C4-2B (cell line): ENCODE measurements at regions not wholly inside any gene's neighbourhood (a gene's known extent, or its start where the extent isn't known, plus 50 kb on each side); places are given as distances from the start of the nearest gene placed in this dataset.

Experiments
- H3K27ac ChIP-seq: fragments of 450-650 bp; 2 replicates; pipeline ENCODE4 v1.5.1; 2017
- ZFX ChIP-seq: fragments of 450-650 bp; IDR thresholded peaks from 2 replicates; pipeline ENCODE4 v1.6.1; 2017
- TF ChIP-seq, protein P1 (sequence below): fragments of 450-650 bp; conservative IDR thresholded peaks from 2 replicates; pipeline ENCODE4 v1.5.1; 2017; ENCODE audit warnings: mild to moderate bottlenecking

DNA sequence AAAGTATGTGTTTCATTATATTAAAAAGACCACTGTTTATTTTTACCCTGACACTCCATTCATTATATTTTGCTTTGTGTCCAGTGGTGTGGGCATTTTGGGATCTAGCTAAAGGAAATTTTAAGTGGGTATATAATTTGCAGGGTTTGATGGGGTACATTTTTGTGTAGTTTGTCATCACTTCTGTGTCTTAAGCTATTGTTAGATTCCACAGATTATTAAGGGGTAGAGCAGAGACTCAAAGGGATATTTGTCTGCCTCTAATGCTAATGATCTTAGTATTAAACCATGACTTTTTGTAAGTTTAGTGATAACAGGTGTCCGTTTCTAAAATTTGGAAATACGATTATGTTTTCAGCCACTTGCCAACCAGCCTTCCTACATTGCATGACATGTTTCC is 731.6 kb downstream of the BRINP1 start:
- TF ChIP-seq, protein P1, sequence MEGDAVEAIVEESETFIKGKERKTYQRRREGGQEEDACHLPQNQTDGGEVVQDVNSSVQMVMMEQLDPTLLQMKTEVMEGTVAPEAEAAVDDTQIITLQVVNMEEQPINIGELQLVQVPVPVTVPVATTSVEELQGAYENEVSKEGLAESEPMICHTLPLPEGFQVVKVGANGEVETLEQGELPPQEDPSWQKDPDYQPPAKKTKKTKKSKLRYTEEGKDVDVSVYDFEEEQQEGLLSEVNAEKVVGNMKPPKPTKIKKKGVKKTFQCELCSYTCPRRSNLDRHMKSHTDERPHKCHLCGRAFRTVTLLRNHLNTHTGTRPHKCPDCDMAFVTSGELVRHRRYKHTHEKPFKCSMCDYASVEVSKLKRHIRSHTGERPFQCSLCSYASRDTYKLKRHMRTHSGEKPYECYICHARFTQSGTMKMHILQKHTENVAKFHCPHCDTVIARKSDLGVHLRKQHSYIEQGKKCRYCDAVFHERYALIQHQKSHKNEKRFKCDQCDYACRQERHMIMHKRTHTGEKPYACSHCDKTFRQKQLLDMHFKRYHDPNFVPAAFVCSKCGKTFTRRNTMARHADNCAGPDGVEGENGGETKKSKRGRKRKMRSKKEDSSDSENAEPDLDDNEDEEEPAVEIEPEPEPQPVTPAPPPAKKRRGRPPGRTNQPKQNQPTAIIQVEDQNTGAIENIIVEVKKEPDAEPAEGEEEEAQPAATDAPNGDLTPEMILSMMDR = no peak
- no peak for TF ChIP-seq ZFX

DNA sequence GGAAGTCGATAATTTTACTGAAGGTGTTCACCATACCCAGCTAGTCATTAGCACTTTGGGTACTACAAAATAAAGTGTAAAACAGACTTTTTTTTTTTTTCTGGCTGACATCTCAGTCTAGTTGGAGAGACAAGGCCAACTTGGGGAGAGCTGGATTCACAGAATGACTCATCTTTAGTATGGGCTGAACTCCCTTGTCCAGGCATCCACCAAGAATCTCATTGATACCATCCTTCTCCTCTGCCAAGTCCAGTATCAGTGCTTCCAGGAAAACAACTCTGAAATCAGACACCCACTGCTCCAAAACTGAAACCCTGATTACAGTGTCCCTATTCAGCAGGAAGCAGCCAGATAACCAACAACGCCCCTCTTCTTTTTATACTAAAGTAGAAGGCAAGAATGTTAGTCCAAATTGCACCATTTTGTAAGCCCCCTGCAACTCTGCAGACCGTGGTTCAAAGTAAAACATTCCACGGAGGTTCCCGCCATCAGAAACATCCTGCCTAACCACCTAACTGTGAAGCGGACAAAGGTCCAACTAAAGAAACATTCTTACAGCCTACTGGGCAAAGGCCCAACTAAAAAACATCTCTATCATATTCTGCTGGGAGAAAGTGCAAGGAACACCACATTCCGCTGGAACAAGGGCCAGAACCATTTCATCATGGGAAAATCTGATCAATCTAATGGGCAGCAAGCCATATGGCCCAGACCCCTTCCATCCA is 728.2 kb downstream of the BRINP1 start:
- no peak overlapping the region for H3K27ac ChIP-seq
- TF ChIP-seq ZFX = no peak
- TF ChIP-seq, protein P1 = no peak

More for the DNA sequence above, 731.6 kb downstream of the BRINP1 start:
- H3K27ac ChIP-seq = no peak overlapping the region

DNA sequence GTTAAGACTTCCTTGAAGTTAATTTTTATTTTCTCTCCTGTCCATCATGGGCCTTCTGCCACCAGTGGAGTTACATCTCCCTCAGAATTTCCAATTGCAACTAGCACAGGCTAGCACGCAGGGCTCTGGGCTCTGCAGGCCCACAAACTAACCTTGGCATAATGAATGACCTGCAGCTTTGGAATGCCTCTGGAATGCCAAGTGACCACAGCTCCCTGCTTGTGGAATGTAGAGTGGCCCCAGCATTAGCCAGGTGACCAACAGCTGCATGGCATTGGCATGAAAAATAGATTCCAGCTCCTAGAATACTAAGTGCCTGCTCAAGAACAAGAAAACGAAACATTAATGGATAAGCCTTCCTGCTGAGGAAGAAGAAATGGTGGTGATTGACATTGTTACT is 726.1 kb downstream of the BRINP1 start:
- TF ChIP-seq, protein P1 = no peak
- TF ChIP-seq ZFX = no peak
- no peak overlapping the region for H3K27ac ChIP-seq

DNA sequence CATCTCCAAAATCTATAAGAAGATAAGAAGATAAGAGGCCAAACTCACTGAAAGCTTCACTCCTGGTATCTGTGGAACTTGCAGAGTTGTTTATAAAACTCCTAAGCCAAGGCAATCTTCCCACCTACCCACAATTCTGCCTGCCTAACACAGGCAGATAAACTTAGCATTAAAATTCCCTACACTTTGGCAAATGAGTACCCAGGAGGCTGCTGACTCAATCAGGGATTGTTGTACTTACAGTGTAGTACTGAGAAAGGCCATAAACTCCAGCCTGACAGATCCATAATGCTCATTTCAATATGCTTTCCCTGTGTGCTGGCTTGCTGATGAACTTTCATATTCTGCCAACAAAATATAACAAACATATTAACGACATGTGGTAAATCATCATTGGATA is 725.2 kb downstream of the BRINP1 start:
- TF ChIP-seq, protein P1 = no peak
- no peak for TF ChIP-seq ZFX

DNA sequence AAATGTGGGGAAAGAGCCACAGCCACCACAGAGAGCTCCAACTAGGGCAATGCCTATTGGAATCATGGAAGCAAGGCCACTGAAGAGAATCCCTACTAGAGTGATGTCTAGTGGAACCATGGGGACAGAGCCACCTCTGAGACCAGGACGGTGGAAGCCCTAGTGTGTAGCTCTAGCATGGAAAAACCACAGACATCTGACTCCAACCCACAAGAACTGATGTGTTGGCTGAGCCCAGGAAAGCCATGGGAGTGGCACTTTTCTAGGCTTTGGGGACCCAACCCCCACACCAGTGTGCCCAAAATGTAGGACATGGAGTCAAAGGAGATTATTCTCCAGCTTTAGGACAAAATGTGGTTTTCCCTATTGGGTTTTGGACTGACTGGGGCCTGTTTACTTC is 721.9 kb downstream of the BRINP1 start:
- no peak overlapping the region for H3K27ac ChIP-seq
- no peak for TF ChIP-seq ZFX
- TF ChIP-seq, protein P1 = no peak

More for the DNA sequence above, 725.2 kb downstream of the BRINP1 start:
- no peak overlapping the region for H3K27ac ChIP-seq

DNA sequence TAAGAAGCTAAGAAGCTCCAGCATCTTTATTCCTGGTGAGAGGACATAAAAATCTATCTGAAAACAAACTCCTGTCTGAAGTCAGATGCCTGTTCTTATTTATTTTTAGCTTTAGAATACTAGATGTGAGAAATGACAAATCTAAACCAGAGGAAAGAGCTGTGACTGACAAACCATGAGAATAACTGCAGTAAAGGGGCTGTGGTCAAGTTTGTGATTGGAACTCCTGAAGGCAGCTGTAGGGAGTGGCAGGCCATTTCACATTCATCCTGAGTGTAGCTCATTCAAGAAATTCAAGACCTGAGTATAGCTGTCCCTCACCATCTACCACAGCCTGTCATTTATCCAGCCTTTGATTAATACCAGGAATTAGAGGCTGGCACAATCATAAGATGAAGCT is 718.8 kb downstream of the BRINP1 start:
- TF ChIP-seq, protein P1 = no peak
- TF ChIP-seq ZFX = no peak
- no peak overlapping the region for H3K27ac ChIP-seq

DNA sequence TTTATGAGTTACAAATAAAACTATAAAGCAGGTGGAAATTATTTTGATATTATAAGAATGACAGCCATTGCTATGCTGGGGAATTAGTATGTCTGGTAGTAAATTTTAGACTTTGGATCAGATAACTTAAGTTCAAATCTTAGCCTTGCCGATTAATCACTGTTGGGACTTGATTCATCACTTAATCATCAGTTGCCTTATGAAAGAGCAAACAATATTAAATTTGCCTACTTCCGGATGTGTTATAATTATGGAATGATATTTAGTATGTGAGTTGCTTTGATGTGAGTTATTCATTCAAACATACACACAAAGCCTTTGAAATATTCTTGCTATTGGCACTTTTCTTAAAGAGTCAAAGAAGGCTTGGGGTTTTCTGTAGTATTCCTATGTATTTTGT is 717.7 kb downstream of the BRINP1 start:
- TF ChIP-seq, protein P1 = no peak
- no peak for TF ChIP-seq ZFX
- H3K27ac ChIP-seq = no peak overlapping the region
